Activated T-cell treated with anti-CD3 and anti-CD28 coated beads for 48 hours (primary cell): ENCODE measurements at regions not wholly inside any gene's neighbourhood (a gene's known extent, or its start where the extent isn't known, plus 50 kb on each side); places are given as distances from the start of the nearest gene placed in this dataset.

ENCODE experiments used
- DNase-seq: peaks from one replicate; pipeline ENCODE4 v3.0.0-alpha.2; 2020; ENCODE audit warnings: low read depth

GRCh38 chr20:21956591-21956990, 251.1 kb downstream of the PAX1 start:
- DNase-seq = no peak

GRCh38 chr20:21947406-21947805, 241.9 kb downstream of the PAX1 start:
- DNase-seq = no peak

GRCh38 chr20:21944227-21944626, 238.8 kb downstream of the PAX1 start:
- no peak for DNase-seq

GRCh38 chr20:21941941-21942805, 236.7 kb downstream of the PAX1 start:
- DNase-seq = no peak

- DNase-seq = no peak
These were observed 231.4 kb downstream of the PAX1 start for GRCh38 chr20:21936720-21937380.

GRCh38 chr20:21936261-21936660, 230.8 kb downstream of the PAX1 start:
- DNase-seq = no peak

GRCh38 chr20:21933526-21933925, 228.1 kb downstream of the PAX1 start:
- DNase-seq = no peak

GRCh38 chr20:21921251-21921650, 215.8 kb downstream of the PAX1 start:
- DNase-seq = no peak

- no peak for DNase-seq
These were observed 214.7 kb downstream of the PAX1 start for GRCh38 chr20:21920211-21920610.

GRCh38 chr20:21918398-21918797, 212.9 kb downstream of the PAX1 start:
- DNase-seq = no peak

- DNase-seq = no peak
These were observed 196.9 kb downstream of the PAX1 start for GRCh38 chr20:21902391-21902790.

- DNase-seq = no peak
These were observed 196.2 kb downstream of the PAX1 start for GRCh38 chr20:21901470-21902275.

- DNase-seq = no peak
These were observed 195.0 kb downstream of the PAX1 start for GRCh38 chr20:21900431-21900830.

- no peak for DNase-seq
These were observed 169.5 kb downstream of the PAX1 start for GRCh38 chr20:21874921-21875320.

GRCh38 chr20:21874127-21874526, 168.7 kb downstream of the PAX1 start:
- DNase-seq = no peak

- DNase-seq = no peak
These were observed 167.8 kb downstream of the PAX1 start for GRCh38 chr20:21873291-21873690.

- DNase-seq = no peak
These were observed 162.3 kb downstream of the PAX1 start for GRCh38 chr20:21867811-21868210.

- no peak for DNase-seq
These were observed 161.9 kb downstream of the PAX1 start for GRCh38 chr20:21867353-21867752.

- no peak for DNase-seq
These were observed 157.5 kb downstream of the PAX1 start for GRCh38 chr20:21862956-21863355.

GRCh38 chr20:21862259-21862946, 156.9 kb downstream of the PAX1 start:
- no peak for DNase-seq

- DNase-seq = no peak
These were observed 135.5 kb downstream of the PAX1 start for GRCh38 chr20:21840991-21841390.

GRCh38 chr20:21839982-21840381, 134.5 kb downstream of the PAX1 start:
- no peak for DNase-seq
